Suppressor macrophage (primary cell): ENCODE measurements at regions not wholly inside any gene's neighbourhood (a gene's known extent, or its start where the extent isn't known, plus 50 kb on each side); places are given as distances from the start of the nearest gene placed in this dataset.

ENCODE experiments used
- DNase-seq, 4 experiments: peaks; one replicate each; pipeline ENCODE4 v3.0.0-alpha.2; 2020 to 2022

DNA sequence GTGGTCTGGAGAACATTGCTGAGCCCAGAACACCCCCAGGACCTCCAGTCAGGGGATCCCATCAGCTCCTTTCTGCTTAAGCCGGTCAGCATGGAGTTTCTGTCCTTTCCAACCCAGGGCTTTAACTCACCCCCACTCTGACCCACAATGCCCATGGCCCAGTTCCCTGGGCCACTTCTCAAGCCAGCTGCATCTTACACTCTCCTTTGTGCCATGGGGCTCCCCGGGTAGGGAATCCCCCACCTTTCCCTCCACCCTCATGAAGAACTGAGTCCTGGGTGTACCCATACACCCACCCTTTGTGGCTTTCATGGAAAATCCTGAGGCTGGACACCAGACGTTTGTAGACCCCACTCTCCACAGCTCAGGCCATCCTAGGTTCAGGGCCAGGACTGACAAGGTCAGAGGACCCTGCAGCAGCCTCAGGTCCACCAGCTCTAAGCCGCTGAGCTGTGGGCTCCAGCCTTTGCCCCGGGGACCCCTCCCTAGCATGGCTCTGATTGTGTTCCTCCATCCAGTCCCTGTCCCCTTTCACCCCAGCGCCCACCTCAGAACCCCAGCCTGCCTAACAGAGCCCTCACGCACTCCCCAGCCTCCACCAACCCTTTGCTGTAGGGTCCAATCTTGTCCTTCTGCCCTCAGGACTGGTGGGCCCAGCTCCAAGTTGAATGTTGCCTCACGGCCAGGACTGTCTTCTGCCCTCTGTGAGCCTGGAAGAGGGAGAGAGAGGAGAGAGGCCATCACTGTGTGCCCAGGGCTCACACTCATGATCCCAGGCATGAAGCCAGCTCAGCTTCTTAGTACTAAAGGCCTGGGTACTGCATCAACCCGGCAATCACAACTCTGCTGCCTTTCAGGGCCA is 394.8 kb downstream of the MATN1 start:
- DNase-seq, result no peak

DNA sequence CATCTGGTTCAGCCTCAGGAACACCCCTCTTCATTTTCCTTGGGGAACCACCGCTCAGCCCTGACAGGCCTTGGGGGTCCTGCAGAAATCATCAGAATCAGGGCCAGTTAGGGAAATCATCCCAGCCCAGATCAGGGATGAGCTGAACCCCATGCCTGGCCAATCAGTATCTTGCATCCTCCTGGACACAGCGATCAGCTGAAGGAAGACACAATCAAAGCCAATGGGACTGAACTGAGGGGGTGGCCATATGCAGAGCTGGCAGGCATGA is 395.4 kb downstream of the MATN1 start:
- DNase-seq, result no peak

DNA sequence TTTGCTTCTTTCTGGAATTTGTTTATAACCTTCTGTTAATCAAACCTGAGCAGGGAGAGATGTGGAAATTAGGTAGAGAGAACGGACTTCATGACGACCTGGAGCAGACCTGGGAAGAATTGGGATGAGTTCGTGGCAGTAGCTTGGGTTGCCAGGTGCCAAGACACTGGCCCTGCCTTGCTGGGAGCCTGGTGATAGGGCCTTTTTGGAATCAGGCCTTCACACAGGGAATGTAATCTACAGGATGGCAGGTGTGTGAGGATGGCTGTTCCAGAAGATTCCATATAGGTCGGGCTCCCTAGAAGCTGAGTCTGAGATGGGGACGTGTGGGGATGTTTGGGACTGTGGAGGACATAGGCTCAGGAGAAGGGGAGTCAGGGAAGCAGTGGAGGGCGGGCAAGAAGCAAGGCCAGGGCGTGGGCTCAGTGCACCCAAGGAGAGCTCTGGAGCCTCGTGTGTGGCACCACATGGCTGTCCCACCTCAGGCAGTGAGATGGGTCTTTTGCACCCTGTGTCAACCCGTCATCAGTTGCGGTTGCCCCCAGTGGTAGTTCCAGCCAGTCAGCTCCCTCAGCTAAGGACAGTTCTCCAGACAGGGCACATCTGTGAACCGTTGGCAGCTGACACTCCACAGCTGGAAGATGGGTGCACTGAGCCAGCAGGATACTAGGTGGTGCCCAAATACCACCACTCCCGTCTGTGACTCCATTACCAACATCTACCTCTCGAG is 395.9 kb downstream of the MATN1 start:
- no peak for DNase-seq

DNA sequence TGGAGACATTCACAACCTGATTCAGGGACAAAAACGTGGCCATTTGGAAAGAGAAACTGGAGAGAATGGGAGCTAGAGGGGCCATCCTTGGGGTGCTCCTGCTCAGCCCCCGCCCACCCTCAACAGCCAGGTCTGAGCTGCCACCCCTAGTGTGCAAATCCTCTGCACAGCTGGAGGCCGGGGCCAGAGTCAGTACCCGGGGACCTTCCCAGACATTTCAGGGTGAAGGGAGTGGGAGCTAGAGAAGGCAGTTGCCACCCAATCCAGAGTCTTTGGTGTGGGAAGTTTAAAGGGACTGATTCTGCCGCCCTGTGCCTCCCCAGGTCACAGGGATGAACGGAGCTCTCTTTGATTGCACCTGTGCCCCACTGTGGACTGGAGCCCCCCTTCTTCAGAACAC is 397.4 kb downstream of the MATN1 start:
- DNase-seq, result no peak

- no peak for DNase-seq
These were observed 398.1 kb downstream of the MATN1 start for GRCh38 chr1:30325085-30325935.

GRCh38 chr1:30324251-30325084 is 398.9 kb downstream of the MATN1 start:
- no peak for DNase-seq

GRCh38 chr1:30323841-30324240 is 399.5 kb downstream of the MATN1 start:
- no peak for DNase-seq

- no peak for DNase-seq
These were observed 400.0 kb downstream of the MATN1 start for GRCh38 chr1:30323352-30323751.

GRCh38 chr1:30322859-30323257 is 400.5 kb downstream of the MATN1 start:
- peak in 2 of 4 experiments; percentile 3 to 7 for DNase-seq

GRCh38 chr1:30321996-30322858 is 401.2 kb downstream of the MATN1 start:
- DNase-seq, result no peak

GRCh38 chr1:30321246-30321910 is 402.0 kb downstream of the MATN1 start:
- no peak for DNase-seq

GRCh38 chr1:30320581-30320890 is 402.8 kb downstream of the MATN1 start:
- no peak for DNase-seq

GRCh38 chr1:30319765-30320580 is 403.4 kb downstream of the MATN1 start:
- DNase-seq, result no peak

DNA sequence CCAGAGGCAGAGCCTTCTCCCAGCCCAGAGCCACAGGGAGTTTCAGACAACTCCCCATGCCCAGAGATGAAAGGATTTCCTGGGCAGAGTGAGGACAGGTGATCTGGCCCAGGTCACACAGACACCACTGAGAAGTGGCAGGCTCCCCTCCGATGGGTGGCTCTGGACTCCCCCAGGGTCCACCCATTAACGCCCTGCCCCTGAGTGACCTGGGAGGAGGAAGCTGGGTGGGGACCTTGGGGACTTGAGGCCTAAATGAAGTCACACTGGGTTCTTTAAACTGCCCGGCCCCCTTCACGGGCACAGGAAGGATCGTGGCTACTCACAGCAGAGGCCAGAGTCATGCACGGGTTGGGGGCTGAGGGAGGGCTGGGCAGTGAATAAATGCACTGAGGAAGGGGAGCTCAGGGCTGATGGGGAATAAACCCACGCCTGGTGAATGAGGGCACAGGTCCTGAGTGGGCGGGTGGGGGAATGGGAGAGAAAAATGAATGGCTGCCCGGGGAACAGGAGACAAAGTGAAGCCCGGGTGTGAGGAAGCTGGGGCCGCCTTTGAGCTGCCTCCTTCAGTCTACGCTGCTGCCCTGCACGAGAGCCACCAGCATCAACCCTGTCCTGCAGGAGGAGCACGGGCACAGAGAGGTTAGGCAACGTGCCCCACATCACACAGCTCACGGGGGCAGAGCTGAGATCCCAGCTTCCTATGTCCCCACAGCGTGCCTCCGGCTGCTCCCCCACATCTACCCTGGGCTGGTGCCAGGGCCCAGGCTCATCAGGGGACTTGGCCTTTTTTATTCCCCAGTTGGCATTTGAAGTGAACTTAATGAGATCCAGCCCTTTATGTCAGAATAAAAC is 404.3 kb downstream of the MATN1 start:
- DNase-seq, result no peak

GRCh38 chr1:30318413-30318812 is 405.0 kb downstream of the MATN1 start:
- no peak for DNase-seq

DNA sequence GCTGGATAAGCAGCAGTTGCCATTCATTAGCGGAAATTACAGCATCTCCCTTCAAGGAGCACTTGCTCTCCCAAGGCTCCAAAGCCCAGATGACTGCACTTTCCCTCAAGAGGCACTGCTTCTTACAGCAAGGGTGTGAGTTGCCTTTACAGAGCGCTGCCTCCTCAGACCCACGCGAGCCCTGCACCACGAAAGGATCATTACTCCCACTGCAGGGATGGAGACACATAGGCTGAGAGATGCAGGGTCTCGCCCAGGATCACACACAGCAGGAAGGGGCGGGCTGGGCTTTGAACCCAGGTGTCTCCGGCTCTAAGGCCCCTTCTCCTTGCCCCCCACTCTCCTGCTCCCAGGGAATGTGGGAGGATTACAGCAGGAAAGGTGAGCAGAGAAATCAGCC is 405.5 kb downstream of the MATN1 start:
- DNase-seq, result no peak

DNA sequence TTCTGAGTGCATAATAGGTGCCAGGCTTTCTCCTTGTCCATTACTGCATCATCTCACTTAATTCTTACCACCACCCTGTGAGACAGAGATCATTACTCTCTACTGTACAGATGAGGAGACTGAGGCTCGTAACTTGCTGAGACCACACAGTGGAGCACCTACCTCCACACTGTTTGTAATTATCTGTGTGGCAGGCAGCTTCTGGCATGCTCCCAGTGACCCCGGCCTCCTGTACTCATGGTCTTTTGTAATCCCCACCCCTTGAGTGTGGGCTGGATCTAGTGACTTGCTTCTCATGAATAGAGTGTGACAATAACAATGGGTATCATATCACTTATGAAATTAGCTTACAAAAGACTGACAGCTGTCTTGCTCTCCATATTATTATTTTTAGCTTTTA is 407.3 kb downstream of the MATN1 start:
- DNase-seq, result no peak

DNA sequence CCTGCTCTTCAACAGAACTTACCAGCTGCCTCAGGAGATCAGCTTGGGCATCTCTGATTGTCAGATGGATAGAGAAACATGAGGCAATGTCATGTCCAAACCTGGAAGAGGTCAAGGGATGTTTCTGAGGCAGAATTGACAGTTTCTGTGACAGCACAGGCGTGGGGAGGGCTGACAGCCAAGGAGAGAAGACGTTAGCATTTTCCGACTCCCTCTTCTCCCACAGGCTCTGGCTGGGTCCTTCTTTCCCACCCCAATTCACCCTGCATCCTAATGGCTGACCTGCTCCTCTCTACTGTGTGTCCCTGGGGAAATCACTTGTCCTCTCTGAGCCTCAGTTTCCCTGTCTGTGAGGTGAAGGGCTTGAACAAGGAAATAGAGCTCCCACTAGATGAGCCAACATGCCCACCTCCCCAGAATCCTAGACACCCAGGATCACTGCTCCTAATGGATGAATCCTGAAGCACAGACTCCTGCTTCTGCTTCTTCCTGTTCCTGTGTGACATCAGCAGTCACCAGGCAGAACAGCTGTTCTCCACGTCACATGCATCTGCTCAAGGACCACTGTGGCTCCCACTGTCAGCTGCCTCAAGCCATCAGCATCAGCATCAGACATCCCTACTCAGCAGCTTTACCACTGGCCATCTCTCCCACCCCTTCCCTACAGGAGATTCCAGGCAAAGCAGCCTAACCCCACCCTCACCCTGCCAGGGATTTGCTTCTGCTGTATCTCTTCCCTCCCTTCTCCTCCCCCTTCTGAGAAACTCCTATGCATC is 408.0 kb downstream of the MATN1 start:
- DNase-seq, result peak; percentile 3 to 29 (median 22)
